H1 (cell line): ENCODE measurements at regions not wholly inside any gene's neighbourhood (a gene's known extent, or its start where the extent isn't known, plus 50 kb on each side); places are given as distances from the start of the nearest gene placed in this dataset.

Experiments
- HDAC2 ChIP-seq, 2 experiments: fragments of 300-600 bp in 1 of 2; sonication (generic) in 1 of 2; IDR thresholded peaks; 2 replicates each; pipeline ENCODE4 v1.6.1; 2011 to 2012; ENCODE audit warnings: low read depth in 2 of 2, low read length in 2 of 2, mild to moderate bottlenecking in 2 of 2, moderate library complexity in 2 of 2, borderline replicate concordance in 1 of 2, inconsistent platforms in 1 of 2
- KDM4A ChIP-seq: IDR thresholded peaks from one replicate; pipeline ENCODE4 v1.7.1; 2012; ENCODE audit warnings: low read depth, mild to moderate bottlenecking, moderate library complexity, low read length, inconsistent platforms; ENCODE audit not compliant: severe bottlenecking
- TEAD4 ChIP-seq: IDR thresholded peaks from 2 replicates; pipeline ENCODE4 v1.6.1; 2012; ENCODE audit warnings: low read depth, low read length, inconsistent platforms, mixed read lengths
- ZNF274 ChIP-seq: IDR thresholded peaks from 2 replicates; pipeline ENCODE4 v1.7.0; 2012; ENCODE audit warnings: low read length, borderline replicate concordance; ENCODE audit errors: extremely low read depth

DNA sequence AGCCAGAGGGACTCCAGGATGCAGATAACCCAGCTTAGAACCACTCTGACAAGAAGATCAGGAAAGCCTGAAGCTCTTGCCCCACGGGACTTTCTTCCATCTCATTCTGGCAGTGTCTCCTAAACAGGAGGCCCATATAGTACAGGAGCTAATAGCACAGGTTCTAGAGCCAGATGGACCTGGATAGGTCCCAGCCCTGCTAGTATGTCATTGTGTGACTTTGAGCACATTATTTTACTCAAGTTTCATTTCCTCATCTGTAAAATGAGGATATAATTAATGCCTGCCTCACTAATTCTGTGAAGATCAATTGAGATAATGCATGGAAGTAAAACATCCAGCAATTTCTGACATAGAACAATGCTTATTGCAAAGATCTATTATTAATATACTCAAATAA lies 66.5 kb upstream of the GZMB start (continued):
- TF ChIP-seq ZNF274 = no peak
- no peak for TF ChIP-seq KDM4A
- no peak for TF ChIP-seq HDAC2 (IDR thresholded peaks at IDR 0.05; ENCODE audit: borderline replicate concordance in 1 of 2, low read depth in 2 of 2, low read length in 2 of 2)
- TF ChIP-seq TEAD4 = no peak
